SJSA1 (cell line): ENCODE measurements at regions not wholly inside any gene's neighbourhood (a gene's known extent, or its start where the extent isn't known, plus 50 kb on each side); places are given as distances from the start of the nearest gene placed in this dataset.
"Not testable (repeated sequence)": the region's sequence is repeated elsewhere in the genome, so short reads cannot be mapped to it uniquely, and the experiment has no call there.

ENCODE experiments used
- DNase-seq, 2 experiments: peaks; one replicate each; pipeline ENCODE4 v3.0.0-alpha.2; 2015 to 2020; ENCODE audit warnings: low spot score in 2 of 2, low read depth in 1 of 2
- H3K27ac ChIP-seq: fragments of 250-450 bp; sonication (Bioruptor Pico); 2 replicates; pipeline ENCODE4 v1.5.1; 2020; ENCODE audit warnings: mild to moderate bottlenecking, moderate library complexity
- H3K27me3 ChIP-seq: fragments of 250-450 bp; sonication (Bioruptor Pico); replicated peaks from 2 replicates; pipeline ENCODE4 v1.5.1; 2020; ENCODE audit warnings: mild to moderate bottlenecking, moderate library complexity
- H3K36me3 ChIP-seq: fragments of 250-450 bp; sonication (Bioruptor Pico); 2 replicates; pipeline ENCODE4 v1.5.1; 2020; ENCODE audit warnings: mild to moderate bottlenecking
- H3K4me1 ChIP-seq: fragments of 250-450 bp; sonication (Bioruptor Pico); replicated peaks from 2 replicates; pipeline ENCODE4 v1.6.1; 2021; ENCODE audit warnings: mild to moderate bottlenecking
- H3K4me3 ChIP-seq: fragments of 250-450 bp; sonication (Bioruptor Pico); 2 replicates; pipeline ENCODE4 v1.5.1; 2020; ENCODE audit warnings: mild to moderate bottlenecking
- H3K9me3 ChIP-seq: fragments of 250-450 bp; sonication (Bioruptor Pico); replicated peaks from 2 replicates; pipeline ENCODE4 v1.5.1; 2020; ENCODE audit warnings: mild to moderate bottlenecking

- no peak for DNase-seq
- no peaks in the 10 kb centered on the region for H3K36me3 ChIP-seq
- H3K9me3 ChIP-seq: 0 out of 2 replicates have a peak, but pooled peaks cover 2% of the 10 kb centered on the region
- peaks cover 5% of the 10 kb centered on the region; the same call in 1 of the 2 replicates for H3K27me3 ChIP-seq
- no peak overlapping the region for H3K27ac ChIP-seq
- H3K4me3 ChIP-seq: no peak overlapping the region
- H3K4me1 ChIP-seq: no peaks in the 10 kb centered on the region
These were observed 1227.2 kb upstream of the WWC1 start for GRCh38 chr5:167064198-167064776.

- peak in 1 of 2 experiments; percentile 27 for DNase-seq
- Histone ChIP-seq H3K4me1 (no peaks in the 10 kb centered on the region), H3K36me3 (no peaks in the 10 kb centered on the region), H3K9me3 (0 out of 2 replicates have a peak, but pooled peaks cover 2% of the 10 kb centered on the region), H3K27me3 (peaks cover 5% of the 10 kb centered on the region; the same call in 1 of the 2 replicates), H3K4me3 (no peak overlapping the region), H3K27ac (no peak overlapping the region)
These were observed 1225.7 kb upstream of the WWC1 start for GRCh38 chr5:167065794-167066193.

GRCh38 chr5:167071981-167072610 lies 1219.3 kb upstream of the WWC1 start:
- Histone ChIP-seq H3K4me1 (no peaks in the 10 kb centered on the region), H3K9me3 (no peaks in the 10 kb centered on the region), H3K36me3 (no peaks in the 10 kb centered on the region), H3K4me3 (no peak overlapping the region), H3K27me3 (no peaks in the 10 kb centered on the region), H3K27ac (no peak overlapping the region)
- no peak for DNase-seq

- H3K9me3 ChIP-seq: no peaks in the 10 kb centered on the region
- H3K4me3 ChIP-seq: no peak overlapping the region
- no peaks in the 10 kb centered on the region for H3K4me1 ChIP-seq
- H3K27me3 ChIP-seq: no peaks in the 10 kb centered on the region
- DNase-seq: no peak
- no peaks in the 10 kb centered on the region for H3K36me3 ChIP-seq
- no peak overlapping the region for H3K27ac ChIP-seq
These were observed 1209.9 kb upstream of the WWC1 start for GRCh38 chr5:167081561-167081960.

- Histone ChIP-seq H3K27me3 (no peaks in the 10 kb centered on the region), H3K27ac (no peak overlapping the region), H3K9me3 (no peaks in the 10 kb centered on the region), H3K36me3 (no peaks in the 10 kb centered on the region), H3K4me1 (peaks cover 10% of the 10 kb centered on the region), H3K4me3 (no peak overlapping the region)
- DNase-seq: peak; percentile 44 to 54
These were observed 1194.6 kb upstream of the WWC1 start for GRCh38 chr5:167096816-167097215.

- no peaks in the 10 kb centered on the region for H3K36me3 ChIP-seq
- no peaks in the 10 kb centered on the region for H3K9me3 ChIP-seq
- no peak for DNase-seq
- H3K27ac ChIP-seq: no peak overlapping the region
- H3K27me3 ChIP-seq: no peaks in the 10 kb centered on the region
- no peaks in the 10 kb centered on the region for H3K4me1 ChIP-seq
- H3K4me3 ChIP-seq: no peak overlapping the region
These were observed 1187.1 kb upstream of the WWC1 start for GRCh38 chr5:167104351-167104750.

- Histone ChIP-seq H3K4me1 (no peaks in the 10 kb centered on the region), H3K27ac (no peak overlapping the region), H3K9me3 (no peaks in the 10 kb centered on the region), H3K36me3 (no peaks in the 10 kb centered on the region), H3K4me3 (no peak overlapping the region), H3K27me3 (no peaks in the 10 kb centered on the region)
- DNase-seq: no peak
These were observed 1185.5 kb upstream of the WWC1 start for GRCh38 chr5:167105941-167106340.

GRCh38 chr5:167107684-167108083 lies 1183.8 kb upstream of the WWC1 start:
- no peaks in the 10 kb centered on the region for H3K4me1 ChIP-seq
- H3K27ac ChIP-seq: no peak overlapping the region
- H3K9me3 ChIP-seq: no peaks in the 10 kb centered on the region
- no peak overlapping the region for H3K4me3 ChIP-seq
- no peak for DNase-seq
- H3K36me3 ChIP-seq: no peaks in the 10 kb centered on the region
- H3K27me3 ChIP-seq: no peaks in the 10 kb centered on the region

- not testable (repeated sequence) for H3K4me1 ChIP-seq, H3K4me3 ChIP-seq, DNase-seq, H3K9me3 ChIP-seq, H3K36me3 ChIP-seq, H3K27ac ChIP-seq, H3K27me3 ChIP-seq
These were observed 1183.2 kb upstream of the WWC1 start for GRCh38 chr5:167108266-167108665.

- no peak overlapping the region for H3K27ac ChIP-seq
- no peaks in the 10 kb centered on the region for H3K36me3 ChIP-seq
- H3K4me3 ChIP-seq: no peak overlapping the region
- H3K9me3 ChIP-seq: no peaks in the 10 kb centered on the region
- H3K4me1 ChIP-seq: no peaks in the 10 kb centered on the region
- no peak for DNase-seq
- no peaks in the 10 kb centered on the region for H3K27me3 ChIP-seq
These were observed 1178.9 kb upstream of the WWC1 start for GRCh38 chr5:167112556-167112955.

GRCh38 chr5:167122267-167122666 lies 1169.2 kb upstream of the WWC1 start:
- Histone ChIP-seq H3K4me3 (no peak overlapping the region), H3K27me3 (no peaks in the 10 kb centered on the region), H3K36me3 (no peaks in the 10 kb centered on the region), H3K4me1 (no peaks in the 10 kb centered on the region), H3K9me3 (no peaks in the 10 kb centered on the region), H3K27ac (no peak overlapping the region)
- no peak for DNase-seq

GRCh38 chr5:167123126-167123525 lies 1168.3 kb upstream of the WWC1 start:
- Histone ChIP-seq H3K27me3 (no peaks in the 10 kb centered on the region), H3K4me3 (no peak overlapping the region), H3K36me3 (no peaks in the 10 kb centered on the region), H3K4me1 (no peaks in the 10 kb centered on the region), H3K9me3 (no peaks in the 10 kb centered on the region), H3K27ac (no peak overlapping the region)
- DNase-seq: peak in 1 of 2 experiments; percentile 52

- no peak overlapping the region for H3K4me3 ChIP-seq
- no peak for DNase-seq
- no peaks in the 10 kb centered on the region for H3K9me3 ChIP-seq
- no peaks in the 10 kb centered on the region for H3K4me1 ChIP-seq
- no peak overlapping the region for H3K27ac ChIP-seq
- no peaks in the 10 kb centered on the region for H3K36me3 ChIP-seq
- H3K27me3 ChIP-seq: no peaks in the 10 kb centered on the region
These were observed 1162.9 kb upstream of the WWC1 start for GRCh38 chr5:167128581-167128980.

- H3K4me1 ChIP-seq: no peaks in the 10 kb centered on the region
- no peaks in the 10 kb centered on the region for H3K36me3 ChIP-seq
- no peak for DNase-seq
- no peak overlapping the region for H3K4me3 ChIP-seq
- no peaks in the 10 kb centered on the region for H3K27me3 ChIP-seq
- 0 out of 2 replicates have a peak, but pooled peaks cover 5% of the 10 kb centered on the region for H3K9me3 ChIP-seq
- no peak overlapping the region for H3K27ac ChIP-seq
These were observed 1150.7 kb upstream of the WWC1 start for GRCh38 chr5:167140548-167141291.
